Muscle of leg (tissue), 3 donors: ENCODE measurements at regions not wholly inside any gene's neighbourhood (a gene's known extent, or its start where the extent isn't known, plus 50 kb on each side); places are given as distances from the start of the nearest gene placed in this dataset.

Experiments used
- DNase-seq: peaks from one replicate; pipeline ENCODE4 v3.0.0; 2013
- H3K27ac ChIP-seq: one replicate; pipeline ENCODE4 v1.5.1; 2013; ENCODE audit warnings: mild to moderate bottlenecking, low read length, control low read depth
- H3K27me3 ChIP-seq: one replicate; pipeline ENCODE4 v1.6.1; 2013; ENCODE audit warnings: low read length; ENCODE audit not compliant: control insufficient read depth, insufficient read depth
- H3K36me3 ChIP-seq: one replicate; pipeline ENCODE4 v1.6.1; 2013; ENCODE audit warnings: low read length; ENCODE audit not compliant: control insufficient read depth, insufficient read depth
- H3K4me1 ChIP-seq: one replicate; pipeline ENCODE4 v1.6.1; 2013; ENCODE audit warnings: low read length; ENCODE audit not compliant: control insufficient read depth, insufficient read depth
- H3K4me3 ChIP-seq: one replicate; pipeline ENCODE4 v1.5.1; 2013; ENCODE audit warnings: low read length, control low read depth
- H3K9me3 ChIP-seq: replicated peaks from 2 replicates; pipeline ENCODE4 v1.6.1; 2013; ENCODE audit warnings: low read depth, low read length; ENCODE audit not compliant: control insufficient read depth
- WGBS: methylation state at CpG from one replicate; pipeline ENCODE4 v1.1.5; 2013; ENCODE audit warnings: missing lambda C conversion rate; ENCODE audit not compliant: insufficient coverage; 5-methylcytosine and 5-hydroxymethylcytosine counted together

- Histone ChIP-seq H3K27ac (no peak overlapping the region), H3K4me1 (no peaks in the 10 kb centered on the region), H3K36me3 (no peaks in the 10 kb centered on the region), H3K9me3 (no peaks in the 10 kb centered on the region), H3K4me3 (no peak overlapping the region), H3K27me3 (no peaks in the 10 kb centered on the region)
- 63% methylated on average over 1 of the region's 4 CpGs for WGBS
- DNase-seq = no peak
These were observed 70.3 kb upstream of the MBIP start for GRCh38 chr14:36390718-36391117.

- Histone ChIP-seq H3K4me1 (no peaks in the 10 kb centered on the region), H3K4me3 (no peak overlapping the region), H3K27ac (no peak overlapping the region), H3K27me3 (no peaks in the 10 kb centered on the region), H3K36me3 (no peaks in the 10 kb centered on the region), H3K9me3 (no peaks in the 10 kb centered on the region)
- peak; percentile 4 for DNase-seq
- 97% methylated on average over 3 of the region's 7 CpGs for WGBS
These were observed 63.5 kb upstream of the MBIP start for GRCh38 chr14:36383767-36384431.

GRCh38 chr14:36373982-36374673 is 53.7 kb upstream of the MBIP start:
- 0% methylated on average over 3 of the region's 4 CpGs for WGBS
- H3K36me3 ChIP-seq = no peaks in the 10 kb centered on the region
- DNase-seq = peak; percentile 64
- no peak overlapping the region for H3K4me3 ChIP-seq
- H3K9me3 ChIP-seq = no peaks in the 10 kb centered on the region
- H3K27me3 ChIP-seq = no peaks in the 10 kb centered on the region
- H3K27ac ChIP-seq = no peak overlapping the region
- no peaks in the 10 kb centered on the region for H3K4me1 ChIP-seq
